Dendritic cell treated with granulocyte-macrophage colony-stimulating factor and Interleukin-4, amounts not matched to agents 40 ng/mL and 50 ng/mL, for 4 days (primary cell): ENCODE measurements at regions not wholly inside any gene's neighbourhood (a gene's known extent, or its start where the extent isn't known, plus 50 kb on each side); places are given as distances from the start of the nearest gene placed in this dataset.
"Not testable (repeated sequence)": the region's sequence is repeated elsewhere in the genome, so short reads cannot be mapped to it uniquely, and the experiment has no call there.

Source experiments
- H3K27ac Mint-ChIP-seq: one replicate; pipeline ENCODE4 v1.8.0; 2022; ENCODE audit warnings: mild to moderate bottlenecking, mixed read lengths
- H3K27me3 Mint-ChIP-seq: one replicate; pipeline ENCODE4 v1.8.0; 2022; ENCODE audit warnings: mild to moderate bottlenecking, mixed read lengths
- H3K36me3 Mint-ChIP-seq: one replicate; pipeline ENCODE4 v1.8.0; 2022; ENCODE audit warnings: low read depth, mixed read lengths
- H3K4me1 Mint-ChIP-seq: one replicate; pipeline ENCODE4 v1.8.0; 2022; ENCODE audit warnings: low read depth, mixed read lengths
- H3K4me3 Mint-ChIP-seq: one replicate; pipeline ENCODE4 v1.8.0; 2022; ENCODE audit warnings: mild to moderate bottlenecking, moderate library complexity, mixed read lengths
- H3K9me3 Mint-ChIP-seq: one replicate; pipeline ENCODE4 v1.8.0; 2022; ENCODE audit warnings: mixed read lengths
- intact Hi-C: fragments of 100-400 bp; cut with micrococcal nuclease; formaldehyde crosslinking; loops from one replicate; pipeline ENCODE4 v1.15.0; 2022

DNA sequence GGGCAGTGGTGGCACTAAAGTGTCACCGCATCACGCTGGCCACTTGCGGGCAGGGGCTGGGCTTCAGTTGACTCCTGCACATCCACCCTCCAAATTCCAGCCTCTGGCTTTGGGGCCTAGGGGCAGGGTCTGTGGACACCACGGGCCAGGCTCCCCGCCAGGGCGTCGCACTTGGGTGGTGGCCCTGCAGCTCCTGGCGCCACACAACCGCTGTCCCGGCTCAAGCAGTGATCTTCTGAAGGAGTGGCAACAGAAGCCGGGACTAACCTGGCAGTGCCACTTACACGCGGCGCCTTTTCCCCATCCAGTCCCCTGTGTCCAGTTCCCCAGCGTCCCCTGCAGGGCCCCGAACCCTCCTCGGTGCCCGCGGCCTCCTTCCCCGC is 134.3 kb upstream of the ZNF92 start:
- peaks cover 23% of the 10 kb centered on the region for H3K9me3 Mint-ChIP-seq
- H3K27ac Mint-ChIP-seq = no peak overlapping the region
- H3K36me3 Mint-ChIP-seq = no peaks in the 10 kb centered on the region
- intact Hi-C loops = no loop called here
- no peaks in the 10 kb centered on the region for H3K4me1 Mint-ChIP-seq
- no peak overlapping the region for H3K4me3 Mint-ChIP-seq
- peaks cover 39% of the 10 kb centered on the region for H3K27me3 Mint-ChIP-seq

DNA sequence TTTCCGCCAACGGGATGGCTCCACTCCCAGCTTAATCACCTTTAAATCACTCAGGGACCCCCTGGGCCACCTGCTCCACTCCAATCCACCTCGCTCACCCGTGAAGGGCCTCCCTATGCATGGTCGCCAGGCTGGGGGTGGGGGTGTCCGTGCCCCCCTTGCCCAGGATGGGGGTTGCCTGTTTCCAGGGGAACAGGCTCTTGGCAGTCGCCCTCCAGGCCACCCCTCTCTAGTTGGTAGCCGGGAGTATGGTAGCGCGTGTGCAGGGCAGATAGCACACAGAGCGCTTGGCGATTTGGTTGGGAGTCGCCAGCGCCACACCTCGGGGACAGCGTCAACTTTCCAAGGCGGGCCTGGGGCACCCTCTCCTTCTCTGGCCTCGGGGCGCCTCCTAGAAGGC is 134.9 kb upstream of the ZNF92 start:
- Mint-ChIP-seq H3K9me3 (peaks cover 23% of the 10 kb centered on the region), H3K27ac (no peak overlapping the region), H3K4me1 (no peaks in the 10 kb centered on the region), H3K4me3 (no peak overlapping the region), H3K27me3 (peaks cover 39% of the 10 kb centered on the region), H3K36me3 (no peaks in the 10 kb centered on the region)
- intact Hi-C loops = no loop called here

DNA sequence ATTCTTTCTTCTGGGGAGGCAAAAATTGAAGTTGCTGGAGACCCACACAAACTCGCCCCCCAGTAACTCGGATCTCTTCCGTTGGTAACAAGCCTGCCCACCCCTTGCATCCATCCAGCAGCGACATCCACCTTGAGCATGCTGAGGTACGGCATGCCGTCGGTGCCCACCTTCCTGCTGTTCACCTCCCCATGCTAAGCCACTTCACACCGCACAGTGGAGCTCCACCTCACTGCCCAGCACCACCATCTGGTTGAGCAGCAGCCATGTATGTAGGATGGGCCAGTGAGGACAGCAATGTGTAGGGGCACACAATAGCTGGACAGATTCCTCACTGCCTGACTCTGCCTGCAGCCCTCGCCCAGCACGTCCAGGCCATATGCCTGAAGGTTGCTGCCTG is 138.1 kb upstream of the ZNF92 start:
- Mint-ChIP-seq H3K27me3 (peaks cover 27% of the 10 kb centered on the region), H3K4me1 (no peaks in the 10 kb centered on the region), H3K36me3 (no peaks in the 10 kb centered on the region), H3K9me3 (peaks cover 23% of the 10 kb centered on the region), H3K27ac (no peak overlapping the region), H3K4me3 (no peak overlapping the region)
- intact Hi-C loops = no loop called here

DNA sequence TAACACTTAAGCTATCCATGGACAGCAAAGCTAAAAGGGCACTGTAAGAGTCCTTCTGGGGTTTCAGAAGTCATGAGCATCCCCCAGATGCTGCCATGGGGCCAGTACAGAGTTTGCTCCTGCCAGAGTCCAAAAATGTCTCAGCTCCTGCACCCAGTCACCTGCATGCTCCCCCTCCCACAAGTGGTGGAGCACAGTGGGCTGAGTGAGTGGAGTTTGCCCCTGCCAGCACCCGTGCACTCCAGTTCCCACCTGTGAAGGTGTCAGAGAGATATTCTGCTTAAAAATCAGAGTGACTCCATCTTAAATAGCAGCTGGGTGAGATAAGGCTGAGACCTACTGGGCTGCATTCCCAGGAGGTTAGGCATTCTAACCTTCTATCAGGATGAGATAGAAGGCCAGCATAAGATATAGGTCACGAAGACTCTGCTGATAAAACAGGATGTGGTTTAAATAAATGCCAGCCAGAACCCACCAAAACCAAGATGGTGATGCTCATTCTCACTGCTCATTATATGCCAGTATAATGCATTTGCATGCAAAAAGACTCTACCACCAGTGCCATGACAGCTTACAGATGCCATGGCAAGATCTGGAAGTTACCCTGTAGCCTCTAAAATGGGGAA is 140.1 kb upstream of the ZNF92 start:
- H3K27ac Mint-ChIP-seq = no peak overlapping the region
- H3K4me3 Mint-ChIP-seq = no peak overlapping the region
- H3K36me3 Mint-ChIP-seq = no peaks in the 10 kb centered on the region
- intact Hi-C loops = no loop called here
- H3K9me3 Mint-ChIP-seq = peaks cover 17% of the 10 kb centered on the region
- peaks cover 6% of the 10 kb centered on the region for H3K27me3 Mint-ChIP-seq
- no peaks in the 10 kb centered on the region for H3K4me1 Mint-ChIP-seq

DNA sequence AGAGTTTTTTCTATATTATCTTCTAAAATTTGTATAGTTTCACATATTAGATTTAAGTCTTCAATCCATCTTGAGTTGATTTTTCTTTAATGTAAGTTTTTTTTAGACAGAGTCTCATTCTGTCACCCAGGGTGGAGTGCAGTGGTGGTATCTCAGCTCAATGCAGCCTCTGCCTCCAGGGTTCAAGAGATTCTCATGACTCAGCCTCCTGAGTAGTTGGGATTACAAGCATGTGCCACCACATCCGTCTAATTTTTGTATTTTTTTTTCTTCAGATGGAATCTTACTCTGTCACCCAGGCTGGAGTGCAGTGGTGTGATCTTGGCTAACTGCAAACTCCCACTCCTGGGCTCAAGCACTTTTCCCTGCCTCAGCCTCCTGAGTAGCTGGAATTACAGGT is 143.4 kb upstream of the ZNF92 start:
- Mint-ChIP-seq H3K4me1 (no peaks in the 10 kb centered on the region), H3K27ac (no peak overlapping the region), H3K27me3 (no peaks in the 10 kb centered on the region), H3K9me3 (no peaks in the 10 kb centered on the region), H3K36me3 (no peaks in the 10 kb centered on the region), H3K4me3 (no peak overlapping the region)
- intact Hi-C loops = no loop called here

DNA sequence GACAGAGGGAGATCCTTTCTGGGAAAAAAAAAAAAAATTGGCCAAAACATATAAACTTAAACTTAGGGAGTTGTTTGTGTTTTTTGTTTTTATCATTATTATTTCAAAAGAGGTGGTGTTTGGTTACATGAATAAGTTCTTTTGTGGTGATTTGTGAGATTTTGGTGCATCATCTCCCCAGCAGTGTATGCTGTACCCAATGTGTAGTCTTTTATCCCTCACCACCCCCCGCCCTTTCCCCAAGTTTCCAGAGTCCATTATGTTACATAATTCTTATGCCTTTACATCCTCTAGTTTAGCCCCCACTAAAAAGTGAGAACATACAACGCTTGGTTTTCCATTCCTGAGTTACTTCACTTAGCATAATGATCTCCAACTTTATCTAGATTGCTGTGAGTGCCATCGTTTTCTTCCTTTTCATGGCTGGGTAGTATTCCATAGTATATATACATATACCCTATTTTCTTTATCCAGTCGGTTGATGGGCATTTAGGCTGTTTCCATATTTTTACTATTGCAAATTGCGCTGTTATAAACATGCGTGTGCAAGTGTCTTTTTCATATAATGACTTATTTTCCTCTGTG is 148.1 kb upstream of the ZNF92 start:
- H3K27me3 Mint-ChIP-seq = no peaks in the 10 kb centered on the region
- intact Hi-C loops = no loop called here
- H3K27ac Mint-ChIP-seq = no peak overlapping the region
- H3K4me3 Mint-ChIP-seq = no peak overlapping the region
- H3K4me1 Mint-ChIP-seq = no peaks in the 10 kb centered on the region
- H3K36me3 Mint-ChIP-seq = no peaks in the 10 kb centered on the region
- H3K9me3 Mint-ChIP-seq = no peaks in the 10 kb centered on the region

DNA sequence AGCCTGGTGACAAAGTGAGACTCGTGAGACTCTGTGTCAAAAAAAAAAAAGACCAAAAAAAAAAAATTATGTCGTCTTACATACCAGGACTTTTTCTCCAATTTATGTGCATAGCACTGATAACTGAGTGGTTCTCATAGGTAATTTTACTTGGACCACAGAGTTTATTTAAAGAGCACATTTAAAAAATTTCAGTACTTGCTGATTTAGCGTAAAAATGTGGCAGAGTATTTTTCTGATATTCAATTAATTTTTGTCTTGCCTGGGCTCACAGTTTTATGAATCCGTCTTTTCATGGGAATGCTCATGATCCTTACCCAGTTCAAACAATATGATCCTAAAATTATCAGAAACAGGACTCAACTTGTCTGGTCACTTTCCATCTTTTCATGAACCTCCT is 151.0 kb upstream of the ZNF92 start:
- Mint-ChIP-seq H3K36me3 (no peaks in the 10 kb centered on the region), H3K27me3 (no peaks in the 10 kb centered on the region), H3K27ac (no peak overlapping the region), H3K4me1 (no peaks in the 10 kb centered on the region), H3K9me3 (no peaks in the 10 kb centered on the region), H3K4me3 (no peak overlapping the region)
- intact Hi-C loops = no loop called here

DNA sequence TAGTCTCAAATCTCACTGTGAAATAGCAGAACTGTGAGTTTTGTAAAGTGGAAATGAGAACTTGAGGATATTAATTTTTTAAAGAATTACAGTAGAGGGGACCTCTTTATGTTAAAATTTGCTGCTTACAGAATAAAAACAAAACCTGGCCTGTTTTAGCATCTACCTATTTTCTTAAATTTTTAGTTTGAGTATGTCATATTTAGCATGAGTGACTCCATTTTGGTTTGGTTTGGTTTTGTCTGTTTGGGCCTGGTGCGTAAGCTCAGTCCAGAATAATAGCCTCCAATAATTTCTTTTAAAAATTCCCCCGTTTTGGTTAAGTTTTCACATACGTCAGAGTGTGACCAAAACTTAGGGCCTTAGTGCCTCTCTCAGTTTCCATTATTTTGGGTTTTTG is 152.0 kb upstream of the ZNF92 start:
- intact Hi-C loops = no loop called here
- Mint-ChIP-seq H3K4me1 (no peaks in the 10 kb centered on the region), H3K9me3 (no peaks in the 10 kb centered on the region), H3K27ac (no peak overlapping the region), H3K4me3 (no peak overlapping the region), H3K27me3 (no peaks in the 10 kb centered on the region), H3K36me3 (no peaks in the 10 kb centered on the region)

DNA sequence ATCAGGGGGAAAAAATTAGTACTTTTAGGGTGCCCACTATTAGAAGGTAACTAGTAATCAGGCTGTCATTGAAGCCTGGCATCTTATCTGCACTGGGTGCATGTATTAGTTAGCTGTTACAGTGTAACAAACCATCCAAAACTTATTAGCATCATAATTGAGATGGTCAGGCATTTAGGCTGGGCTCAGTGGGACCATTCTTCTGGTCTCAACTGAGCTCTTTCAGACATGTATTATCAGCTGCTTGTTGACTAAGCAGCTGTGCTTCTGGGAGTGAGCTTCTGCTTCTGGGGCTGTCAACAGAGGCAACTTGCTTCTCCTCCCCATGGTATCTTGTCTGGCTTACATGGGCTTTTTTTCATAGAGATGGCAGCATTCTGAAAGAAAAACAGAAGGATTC is 154.0 kb upstream of the ZNF92 start:
- intact Hi-C loops = no loop called here
- Mint-ChIP-seq H3K9me3 (no peaks in the 10 kb centered on the region), H3K27me3 (no peaks in the 10 kb centered on the region), H3K4me1 (no peaks in the 10 kb centered on the region), H3K27ac (no peak overlapping the region), H3K4me3 (no peak overlapping the region), H3K36me3 (no peaks in the 10 kb centered on the region)

DNA sequence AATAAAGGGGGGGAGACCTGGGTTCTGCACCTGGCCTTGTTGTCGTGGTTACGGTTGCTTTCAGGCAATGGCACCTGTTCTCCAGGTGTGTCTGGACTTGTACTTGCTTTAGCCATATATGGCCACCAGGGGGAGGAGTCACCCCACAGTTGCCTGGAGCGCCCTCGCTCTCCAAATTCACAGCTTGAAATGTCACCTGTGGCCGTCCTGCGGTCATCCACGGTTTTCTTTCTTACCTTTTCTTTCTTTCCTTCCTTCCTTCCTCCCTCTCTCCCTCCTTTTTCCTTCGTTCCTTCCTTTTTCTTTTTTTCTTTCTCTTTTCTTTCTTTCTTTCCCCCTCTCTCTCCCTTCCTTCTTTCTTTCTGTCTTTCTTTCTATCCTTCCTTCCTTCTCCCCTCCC is 157.2 kb upstream of the ZNF92 start:
- Mint-ChIP-seq H3K4me3 (no peak overlapping the region), H3K27ac (no peak overlapping the region), H3K27me3 (no peaks in the 10 kb centered on the region), H3K9me3 (no peaks in the 10 kb centered on the region), H3K36me3 (no peaks in the 10 kb centered on the region), H3K4me1 (no peaks in the 10 kb centered on the region)
- intact Hi-C loops = no loop called here

DNA sequence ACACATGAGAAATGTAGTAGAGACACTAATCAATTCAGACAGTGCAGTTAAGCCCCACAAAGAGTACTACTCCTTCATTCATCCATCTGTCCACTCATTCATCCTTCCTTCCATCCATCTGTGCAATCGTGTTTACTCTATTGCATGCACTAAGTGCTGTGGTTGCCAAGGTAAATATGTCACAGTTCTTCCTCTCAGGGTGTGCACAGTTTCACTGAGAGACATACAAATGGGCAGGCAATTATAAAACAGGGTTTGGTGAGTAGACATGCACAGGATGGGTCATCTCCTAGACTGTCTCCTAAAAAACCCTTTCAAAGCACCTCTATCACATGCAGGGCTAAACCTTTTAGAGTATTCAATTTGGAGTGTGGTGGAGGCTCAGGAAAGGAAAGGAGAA is 160.4 kb upstream of the ZNF92 start:
- H3K36me3 Mint-ChIP-seq, H3K27ac Mint-ChIP-seq, H3K4me1 Mint-ChIP-seq, H3K4me3 Mint-ChIP-seq, H3K27me3 Mint-ChIP-seq, H3K9me3 Mint-ChIP-seq, intact Hi-C loops: not testable (repeated sequence)

DNA sequence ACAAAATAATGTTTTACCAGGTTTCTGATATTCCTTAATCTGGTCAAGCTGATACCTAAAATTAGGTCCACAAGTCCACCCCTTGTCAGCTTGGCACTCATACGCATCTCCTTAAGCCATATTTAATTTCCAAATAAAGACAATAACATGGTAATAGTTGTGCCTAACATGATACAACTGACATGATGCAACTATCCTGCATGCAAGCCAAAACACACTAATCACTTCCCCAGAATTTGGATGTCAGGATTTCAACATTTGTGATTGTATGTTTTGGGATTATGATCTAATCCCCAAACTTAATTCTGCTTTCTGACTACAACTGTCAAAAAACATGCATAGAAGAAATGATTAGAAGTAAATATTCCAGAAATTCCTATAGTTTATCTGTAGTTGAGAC is 174.4 kb upstream of the ZNF92 start:
- intact Hi-C loops, H3K9me3 Mint-ChIP-seq, H3K4me3 Mint-ChIP-seq, H3K4me1 Mint-ChIP-seq, H3K27me3 Mint-ChIP-seq, H3K27ac Mint-ChIP-seq, H3K36me3 Mint-ChIP-seq: not testable (repeated sequence)

DNA sequence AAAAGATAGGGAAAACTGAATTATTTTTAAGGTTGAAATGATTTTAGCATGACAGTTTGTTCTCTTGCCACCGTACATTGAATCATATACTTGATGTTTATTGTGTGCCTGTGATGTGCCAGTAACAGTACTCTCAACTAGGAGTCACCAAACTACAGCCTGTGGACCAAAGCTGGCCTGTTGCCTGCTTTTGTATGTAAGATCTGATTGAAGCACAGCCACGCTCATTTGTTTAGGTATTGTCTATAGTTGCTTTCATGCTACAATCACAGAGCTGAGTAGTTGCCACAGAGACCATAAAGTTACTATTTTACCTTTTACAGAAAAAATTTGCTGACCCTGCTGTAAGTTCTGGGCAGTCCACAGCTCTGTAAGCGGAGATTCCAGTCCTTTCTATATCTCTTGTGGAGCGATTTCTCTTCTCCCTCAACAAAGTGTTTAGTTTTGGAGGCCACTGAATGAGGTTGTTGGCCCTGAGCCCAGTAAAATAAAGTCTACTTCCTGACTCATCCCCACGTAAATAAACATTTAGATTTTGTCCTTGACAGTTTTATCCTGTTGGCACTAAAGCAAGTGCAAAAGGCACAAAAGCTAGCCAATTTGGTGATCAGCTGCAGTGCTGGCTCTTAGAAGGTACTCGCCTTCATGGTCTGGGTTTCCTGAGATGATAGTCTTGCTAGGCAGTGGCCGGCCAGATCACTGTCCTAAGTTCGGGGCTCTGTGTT is 180.2 kb upstream of the ZNF92 start:
- not testable (repeated sequence) for H3K4me1 Mint-ChIP-seq, H3K27me3 Mint-ChIP-seq

DNA sequence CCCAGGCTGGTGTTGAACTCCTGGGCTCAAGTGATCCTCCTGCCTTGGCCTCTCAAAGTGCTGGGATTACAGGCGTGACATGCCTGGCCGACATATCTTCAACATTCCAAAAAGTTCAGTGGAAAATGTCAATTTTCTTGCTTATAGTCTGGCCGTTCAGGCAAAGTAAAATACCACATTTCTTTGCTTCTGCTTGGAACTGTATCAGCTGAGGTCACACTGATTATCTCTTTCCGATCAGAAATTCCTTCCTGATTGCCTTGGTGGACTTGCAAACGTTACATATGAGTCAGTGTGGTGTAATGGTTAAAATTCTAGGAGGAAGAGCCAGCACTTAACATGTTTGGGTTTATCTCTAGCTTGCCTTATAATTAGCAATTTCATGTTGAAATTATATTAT is 170.6 kb upstream of the ERV3-1 start:
- H3K9me3 Mint-ChIP-seq, H3K27ac Mint-ChIP-seq, intact Hi-C loops, H3K27me3 Mint-ChIP-seq, H3K4me3 Mint-ChIP-seq, H3K4me1 Mint-ChIP-seq, H3K36me3 Mint-ChIP-seq: not testable (repeated sequence)

More for the DNA sequence above, 180.2 kb upstream of the ZNF92 start:
- H3K36me3 Mint-ChIP-seq, intact Hi-C loops, H3K27ac Mint-ChIP-seq, H3K4me3 Mint-ChIP-seq, H3K9me3 Mint-ChIP-seq: not testable (repeated sequence)

DNA sequence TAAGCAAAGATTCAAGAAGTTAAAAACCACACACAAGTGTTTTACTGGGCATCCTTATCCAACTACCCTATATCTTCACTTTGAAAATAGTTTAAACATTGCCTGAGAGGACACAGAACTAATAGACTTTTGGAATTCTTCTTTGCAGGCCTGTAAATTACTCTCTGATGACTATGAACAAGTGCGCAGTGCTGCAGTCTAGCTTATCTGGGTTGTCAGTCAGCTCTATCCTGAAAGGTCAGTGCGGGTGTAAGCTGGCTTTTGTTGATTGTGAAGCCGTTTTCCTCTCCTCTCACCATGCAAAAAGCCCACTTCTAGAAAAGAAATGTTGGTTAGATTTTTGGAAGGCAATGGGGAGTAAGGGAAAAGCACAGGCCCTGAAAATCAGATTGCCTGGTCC is 143.6 kb upstream of the ERV3-1 start:
- intact Hi-C loops, H3K4me1 Mint-ChIP-seq, H3K27me3 Mint-ChIP-seq, H3K9me3 Mint-ChIP-seq, H3K4me3 Mint-ChIP-seq, H3K27ac Mint-ChIP-seq, H3K36me3 Mint-ChIP-seq: not testable (repeated sequence)
